Panc1 (cell line): ENCODE measurements at regions not wholly inside any gene's neighbourhood (a gene's known extent, or its start where the extent isn't known, plus 50 kb on each side); places are given as distances from the start of the nearest gene placed in this dataset.

Experiments
- ATAC-seq: fragments of 200-7000 bp; cut with Tn5 transposase; 2 replicates; pipeline ENCODE4 v1.9.1; 2020; ENCODE audit warnings: mild to moderate bottlenecking, moderate library complexity
- BruUV-seq: library from RNA; stranded (reverse); fragments of 400-500 nt; replicated peaks from 2 replicates; lab custom pipeline; 2021; lab: Mats Ljungman, UMichigan
- CTCF ChIA-PET: fragments of 300-600 bp; sonication (Branson Sonifier 250); formaldehyde crosslinking; loops from one replicate; lab custom pipeline; 2022; ENCODE audit warnings: antibody characterized with exemption; lab: Charles Lee
- POLR2A ChIA-PET: fragments of 300-600 bp; sonication (Branson Sonifier 250); formaldehyde crosslinking; loops from one replicate; lab custom pipeline; 2022; ENCODE audit warnings: antibody characterized with exemption; lab: Charles Lee
- DNase-seq: peaks from one replicate; pipeline ENCODE4 v3.0.0-alpha.2; 2010; ENCODE audit warnings: low read depth, low spot score
- H3K27ac ChIP-seq: 2 replicates; pipeline ENCODE4 v1.5.1; 2011; ENCODE audit warnings: mild to moderate bottlenecking, low read length, inconsistent platforms
- H3K27me3 ChIP-seq: fragments of 200-500 bp; sonication (Bioruptor generic); 2 replicates; pipeline ENCODE4 v1.6.0; 2014; ENCODE audit warnings: low read length, inconsistent platforms; ENCODE audit not compliant: control insufficient read depth, insufficient read depth
- H3K36me3 ChIP-seq: fragments of 200-500 bp; sonication (Bioruptor generic); 2 replicates; pipeline ENCODE4 v1.5.1; 2014; ENCODE audit warnings: inconsistent platforms, mild to moderate bottlenecking, low read length, moderate library complexity; ENCODE audit not compliant: control insufficient read depth, insufficient read depth
- H3K4me1 ChIP-seq: 2 replicates; pipeline ENCODE4 v1.5.1; 2011; ENCODE audit warnings: inconsistent platforms, mild to moderate bottlenecking, low read length, moderate library complexity; ENCODE audit not compliant: control insufficient read depth, insufficient read depth
- H3K4me3 ChIP-seq, 2 experiments: 2 replicates each; pipeline ENCODE4 v1.5.1; 2011 to 2012; ENCODE audit warnings: low read depth in 2 of 2, low read length in 2 of 2, mild to moderate bottlenecking in 2 of 2, inconsistent platforms in 1 of 2, moderate library complexity in 1 of 2
- H3K9me3 ChIP-seq: fragments of 200-500 bp; sonication (Bioruptor generic); 2 replicates; pipeline ENCODE4 v1.5.1; 2014; ENCODE audit warnings: low read depth, mild to moderate bottlenecking, inconsistent platforms, low read length, moderate library complexity; ENCODE audit not compliant: control insufficient read depth, insufficient read depth
- POLR2AphosphoS5 ChIP-seq: IDR thresholded peaks from 2 replicates; pipeline ENCODE4 v1.6.1; 2012; ENCODE audit warnings: mild to moderate bottlenecking, low read depth, low read length, moderate library complexity
- SIN3A ChIP-seq: IDR thresholded peaks from 2 replicates; pipeline ENCODE4 v1.6.1; 2012; ENCODE audit warnings: low read depth, mild to moderate bottlenecking, low read length, moderate library complexity, borderline replicate concordance; ENCODE audit not compliant: insufficient read depth
- TCF7L2 ChIP-seq: IDR thresholded peaks from 2 replicates; pipeline ENCODE4 v1.6.1; 2011; ENCODE audit warnings: mild to moderate bottlenecking, low read depth, low read length, inconsistent platforms
- in situ Hi-C: cut with HindIII; loops from 2 replicates; pipeline ENCODE4 v1.10.0; 2016; ENCODE audit warnings: low sequenced_read_pairs, low pct_unique_long_range_greater_than_20kb
- intact Hi-C: fragments of 100-400 bp; cut with micrococcal nuclease; formaldehyde crosslinking; loops from one replicate; pipeline ENCODE4 v1.10.0; 2022; ENCODE audit not compliant: unreplicated experiment
- TF ChIP-seq, protein P1 (sequence below): fragments of 450-650 bp; IDR thresholded peaks from 2 replicates; pipeline ENCODE4 v1.5.1; 2017; ENCODE audit warnings: mild to moderate bottlenecking
- TF ChIP-seq, protein P2 (sequence below), 2 experiments: IDR thresholded peaks; 2 replicates each; pipeline ENCODE4 v1.6.1; 2011 to 2012; ENCODE audit warnings: low read depth in 2 of 2, control low read depth in 1 of 2, low read length in 1 of 2, mild to moderate bottlenecking in 1 of 2, moderate library complexity in 1 of 2; ENCODE audit not compliant: insufficient read depth in 1 of 2

DNA sequence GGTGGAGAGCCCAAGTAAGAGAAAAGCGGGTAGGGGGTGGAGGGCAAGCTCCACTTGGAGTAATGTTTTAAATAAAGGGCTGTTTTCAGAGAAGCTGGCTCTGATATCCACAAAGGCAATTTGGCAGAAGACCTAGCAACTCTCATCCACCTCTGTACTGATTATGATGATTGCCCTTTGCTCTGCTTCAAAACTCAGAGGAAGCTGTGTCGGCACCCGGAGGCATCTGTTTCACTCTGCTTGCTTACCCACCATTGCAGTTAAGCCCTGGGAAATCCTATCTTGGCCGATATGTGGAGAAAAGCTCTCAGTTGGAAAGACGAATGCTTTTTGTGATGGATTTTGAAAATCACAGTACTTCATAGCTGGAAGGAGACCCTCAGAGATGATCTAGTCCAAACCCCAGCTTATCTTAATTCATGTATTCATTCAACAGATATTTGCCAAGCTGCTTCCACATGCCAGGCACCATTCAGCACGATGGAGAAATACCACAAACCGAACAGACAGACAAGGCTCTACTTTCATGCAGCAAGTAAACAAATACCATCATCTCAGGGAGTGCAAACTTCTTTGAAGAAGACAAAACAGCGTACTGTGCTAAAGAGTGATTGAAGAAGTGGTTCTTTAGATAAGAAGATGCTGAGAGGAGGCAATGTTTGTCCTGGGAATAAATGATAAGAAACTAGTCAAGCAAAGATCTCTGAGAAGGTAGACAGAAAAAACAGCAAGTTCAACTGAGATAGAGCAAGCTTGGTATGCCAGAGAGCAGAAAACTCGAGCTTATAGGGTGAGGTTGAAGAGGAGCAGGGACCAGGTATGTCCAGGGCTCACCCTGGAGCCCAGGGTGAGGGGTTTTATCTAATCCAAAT is 140.4 kb upstream of the SPDL1 start:
- BruUV-seq, result no TSS peak
- Histone ChIP-seq H3K4me1 (no peaks in the 10 kb centered on the region), H3K9me3 (no peaks in the 10 kb centered on the region), H3K4me3 (no peak overlapping the region), H3K27me3 (no peaks in the 10 kb centered on the region), H3K27ac (no peak overlapping the region), H3K36me3 (no peaks in the 10 kb centered on the region)
- TF ChIP-seq TCF7L2, result no peak
- TF ChIP-seq, protein P1, sequence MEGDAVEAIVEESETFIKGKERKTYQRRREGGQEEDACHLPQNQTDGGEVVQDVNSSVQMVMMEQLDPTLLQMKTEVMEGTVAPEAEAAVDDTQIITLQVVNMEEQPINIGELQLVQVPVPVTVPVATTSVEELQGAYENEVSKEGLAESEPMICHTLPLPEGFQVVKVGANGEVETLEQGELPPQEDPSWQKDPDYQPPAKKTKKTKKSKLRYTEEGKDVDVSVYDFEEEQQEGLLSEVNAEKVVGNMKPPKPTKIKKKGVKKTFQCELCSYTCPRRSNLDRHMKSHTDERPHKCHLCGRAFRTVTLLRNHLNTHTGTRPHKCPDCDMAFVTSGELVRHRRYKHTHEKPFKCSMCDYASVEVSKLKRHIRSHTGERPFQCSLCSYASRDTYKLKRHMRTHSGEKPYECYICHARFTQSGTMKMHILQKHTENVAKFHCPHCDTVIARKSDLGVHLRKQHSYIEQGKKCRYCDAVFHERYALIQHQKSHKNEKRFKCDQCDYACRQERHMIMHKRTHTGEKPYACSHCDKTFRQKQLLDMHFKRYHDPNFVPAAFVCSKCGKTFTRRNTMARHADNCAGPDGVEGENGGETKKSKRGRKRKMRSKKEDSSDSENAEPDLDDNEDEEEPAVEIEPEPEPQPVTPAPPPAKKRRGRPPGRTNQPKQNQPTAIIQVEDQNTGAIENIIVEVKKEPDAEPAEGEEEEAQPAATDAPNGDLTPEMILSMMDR, result no peak
- no peak for TF ChIP-seq POLR2AphosphoS5
- TF ChIP-seq, protein P2, sequence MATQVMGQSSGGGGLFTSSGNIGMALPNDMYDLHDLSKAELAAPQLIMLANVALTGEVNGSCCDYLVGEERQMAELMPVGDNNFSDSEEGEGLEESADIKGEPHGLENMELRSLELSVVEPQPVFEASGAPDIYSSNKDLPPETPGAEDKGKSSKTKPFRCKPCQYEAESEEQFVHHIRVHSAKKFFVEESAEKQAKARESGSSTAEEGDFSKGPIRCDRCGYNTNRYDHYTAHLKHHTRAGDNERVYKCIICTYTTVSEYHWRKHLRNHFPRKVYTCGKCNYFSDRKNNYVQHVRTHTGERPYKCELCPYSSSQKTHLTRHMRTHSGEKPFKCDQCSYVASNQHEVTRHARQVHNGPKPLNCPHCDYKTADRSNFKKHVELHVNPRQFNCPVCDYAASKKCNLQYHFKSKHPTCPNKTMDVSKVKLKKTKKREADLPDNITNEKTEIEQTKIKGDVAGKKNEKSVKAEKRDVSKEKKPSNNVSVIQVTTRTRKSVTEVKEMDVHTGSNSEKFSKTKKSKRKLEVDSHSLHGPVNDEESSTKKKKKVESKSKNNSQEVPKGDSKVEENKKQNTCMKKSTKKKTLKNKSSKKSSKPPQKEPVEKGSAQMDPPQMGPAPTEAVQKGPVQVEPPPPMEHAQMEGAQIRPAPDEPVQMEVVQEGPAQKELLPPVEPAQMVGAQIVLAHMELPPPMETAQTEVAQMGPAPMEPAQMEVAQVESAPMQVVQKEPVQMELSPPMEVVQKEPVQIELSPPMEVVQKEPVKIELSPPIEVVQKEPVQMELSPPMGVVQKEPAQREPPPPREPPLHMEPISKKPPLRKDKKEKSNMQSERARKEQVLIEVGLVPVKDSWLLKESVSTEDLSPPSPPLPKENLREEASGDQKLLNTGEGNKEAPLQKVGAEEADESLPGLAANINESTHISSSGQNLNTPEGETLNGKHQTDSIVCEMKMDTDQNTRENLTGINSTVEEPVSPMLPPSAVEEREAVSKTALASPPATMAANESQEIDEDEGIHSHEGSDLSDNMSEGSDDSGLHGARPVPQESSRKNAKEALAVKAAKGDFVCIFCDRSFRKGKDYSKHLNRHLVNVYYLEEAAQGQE (IDR thresholded peaks at IDR 0.05; ENCODE audit: insufficient read depth in 1 of 2, low read depth in 2 of 2, low read length in 1 of 2), result no peak
- TF ChIP-seq SIN3A, result no peak
- POLR2A ChIA-PET, result no interaction called here
- no peak for DNase-seq
- intact Hi-C loops (loop anchor here (5.0 kb wide), 1 partner anchor 671 kb away; no protein-coding TSS in a partner anchor), in situ Hi-C loops (no loop called here)
- ATAC-seq, result no peak
- CTCF ChIA-PET, result no interaction called here

DNA sequence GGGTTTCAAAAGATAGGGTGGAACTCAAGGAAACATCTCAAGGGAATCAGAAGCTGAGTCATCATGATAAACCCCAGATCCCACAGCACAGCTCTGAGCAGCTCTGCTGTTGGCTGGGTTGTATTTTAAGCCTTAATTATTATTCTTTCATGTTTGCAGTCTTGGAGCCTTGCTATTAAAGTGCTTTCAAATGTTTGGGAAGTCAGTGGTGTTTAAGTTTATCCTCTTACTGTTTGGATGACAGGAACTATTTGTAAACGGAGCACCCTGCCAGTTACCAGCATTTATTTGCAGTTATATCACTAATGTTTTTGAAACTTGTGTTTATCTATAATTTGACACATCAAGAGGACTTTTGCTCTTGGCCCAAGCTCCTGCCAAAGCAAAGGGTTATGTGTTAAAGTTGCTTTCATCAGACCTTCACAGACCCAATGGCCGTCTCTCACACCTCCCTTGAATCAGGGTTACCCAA is 141.1 kb upstream of the SPDL1 start:
- Histone ChIP-seq H3K4me1 (no peaks in the 10 kb centered on the region), H3K27ac (no peak overlapping the region; the same call in 1 of the 2 replicates), H3K36me3 (no peaks in the 10 kb centered on the region), H3K27me3 (no peaks in the 10 kb centered on the region), H3K4me3 (no peak overlapping the region), H3K9me3 (no peaks in the 10 kb centered on the region)
- no peak for ATAC-seq
- no peak for TF ChIP-seq TCF7L2
- TF ChIP-seq, protein P2 (IDR thresholded peaks at IDR 0.05; ENCODE audit: insufficient read depth in 1 of 2, low read depth in 2 of 2, low read length in 1 of 2), result no peak
- no peak for TF ChIP-seq POLR2AphosphoS5
- TF ChIP-seq, protein P1, result no peak
- TF ChIP-seq SIN3A, result no peak
- intact Hi-C loops, result loop anchor here (5.0 kb wide), 1 partner anchor 670 kb away; no protein-coding TSS in a partner anchor
- POLR2A ChIA-PET, result no interaction called here
- DNase-seq, result no peak
- in situ Hi-C loops, result no loop called here
- no TSS peak for BruUV-seq
- CTCF ChIA-PET, result no interaction called here
